Stimulated activated CD4-positive, alpha-beta T cell treated with anti-CD3 and anti-CD28 coated beads, Interleukin-2, amount 100 ng/mL, for 48 hours (primary cell): ENCODE measurements at regions not wholly inside any gene's neighbourhood (a gene's known extent, or its start where the extent isn't known, plus 50 kb on each side); places are given as distances from the start of the nearest gene placed in this dataset.
A peak's percentile ranks its signal among the peaks of the same experiment; 100 is the strongest.

Source experiments
- DNase-seq, 2 donors: peaks; one replicate each; pipeline ENCODE4 v3.0.0-alpha.2; 2020

DNA sequence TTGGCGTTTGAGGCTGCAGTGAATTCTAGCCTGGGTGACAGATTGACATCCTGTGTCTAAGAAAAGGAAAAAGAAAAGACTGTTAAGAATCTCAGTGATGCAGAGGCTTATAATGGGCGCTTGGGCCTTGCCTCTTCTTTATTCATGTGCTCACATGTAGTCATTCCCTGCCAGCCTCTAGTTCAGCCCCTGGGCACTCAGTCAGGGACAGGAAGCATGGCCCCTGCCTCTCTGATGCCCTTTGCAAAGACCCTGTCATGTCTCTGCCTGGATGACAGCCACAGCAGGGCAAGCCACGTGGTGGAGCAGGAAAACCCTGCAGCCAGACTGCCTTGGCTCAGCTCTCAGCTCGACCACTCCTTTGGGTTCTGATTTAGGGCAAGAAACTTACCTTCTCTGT, 368.9 kb downstream of the RPS24 start:
- no peak for DNase-seq

GRCh38 chr10:78403781-78404180, 370.1 kb downstream of the RPS24 start:
- no peak for DNase-seq

- no peak for DNase-seq
These were observed 370.6 kb downstream of the RPS24 start for GRCh38 chr10:78404296-78404695.

GRCh38 chr10:78405231-78405630, 371.6 kb downstream of the RPS24 start:
- DNase-seq: no peak

GRCh38 chr10:78405736-78406135, 372.1 kb downstream of the RPS24 start:
- no peak for DNase-seq

GRCh38 chr10:78406648-78407008, 373.0 kb downstream of the RPS24 start:
- no peak for DNase-seq

DNA sequence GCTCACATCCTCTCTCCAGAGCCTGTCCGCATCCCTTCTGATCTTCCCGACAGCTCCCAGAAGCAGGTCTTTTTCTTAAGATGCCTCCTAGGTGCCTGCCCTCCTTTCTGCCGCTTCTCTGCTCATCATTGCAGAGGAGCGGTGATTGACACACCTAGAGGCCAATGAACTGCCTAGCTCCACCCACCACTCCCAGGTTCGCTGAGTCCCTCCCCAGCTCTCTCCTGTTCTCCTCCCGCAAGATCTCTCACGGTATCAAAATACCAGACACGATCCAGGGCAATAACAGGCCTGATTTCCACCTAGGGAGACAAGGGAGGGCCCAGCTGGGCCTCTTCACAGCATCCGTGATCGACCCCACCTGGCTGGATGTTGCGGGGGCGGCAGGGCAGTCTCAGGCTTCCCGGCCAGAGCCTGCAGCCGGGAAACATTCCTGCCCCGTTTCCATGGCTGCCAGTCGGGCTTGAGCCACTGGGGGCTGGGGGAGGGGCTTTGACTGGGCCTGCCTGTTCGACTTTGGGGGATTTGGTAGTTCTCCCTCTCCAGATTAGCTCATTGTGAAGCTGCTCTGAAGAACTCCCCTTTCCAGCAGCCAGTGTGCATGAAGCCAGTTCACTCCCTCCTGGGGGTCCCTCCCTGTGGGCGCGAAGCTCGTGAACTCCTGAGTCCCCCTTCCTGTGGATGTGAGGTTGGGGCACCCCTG, 373.5 kb downstream of the RPS24 start:
- DNase-seq: peak; percentile 55 to 64

DNA sequence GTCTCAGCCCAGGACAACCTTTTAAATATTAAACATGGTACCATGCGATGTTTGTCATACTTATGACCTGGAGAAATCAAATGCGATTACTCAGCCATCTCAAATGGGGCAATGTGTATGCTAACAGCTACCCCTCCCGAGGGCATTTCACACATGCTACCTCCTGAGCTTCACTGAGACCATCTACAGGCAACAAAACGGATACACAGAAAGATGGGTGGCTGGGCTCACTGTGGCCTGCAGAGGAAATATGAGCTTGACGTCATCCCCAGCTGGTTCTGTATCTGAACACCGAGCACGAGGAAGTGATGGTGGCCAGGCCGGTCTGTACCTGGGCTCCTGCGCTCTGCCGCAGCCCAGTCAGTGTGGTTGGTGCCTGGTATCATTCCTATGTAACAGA, 374.3 kb downstream of the RPS24 start:
- DNase-seq: no peak

DNA sequence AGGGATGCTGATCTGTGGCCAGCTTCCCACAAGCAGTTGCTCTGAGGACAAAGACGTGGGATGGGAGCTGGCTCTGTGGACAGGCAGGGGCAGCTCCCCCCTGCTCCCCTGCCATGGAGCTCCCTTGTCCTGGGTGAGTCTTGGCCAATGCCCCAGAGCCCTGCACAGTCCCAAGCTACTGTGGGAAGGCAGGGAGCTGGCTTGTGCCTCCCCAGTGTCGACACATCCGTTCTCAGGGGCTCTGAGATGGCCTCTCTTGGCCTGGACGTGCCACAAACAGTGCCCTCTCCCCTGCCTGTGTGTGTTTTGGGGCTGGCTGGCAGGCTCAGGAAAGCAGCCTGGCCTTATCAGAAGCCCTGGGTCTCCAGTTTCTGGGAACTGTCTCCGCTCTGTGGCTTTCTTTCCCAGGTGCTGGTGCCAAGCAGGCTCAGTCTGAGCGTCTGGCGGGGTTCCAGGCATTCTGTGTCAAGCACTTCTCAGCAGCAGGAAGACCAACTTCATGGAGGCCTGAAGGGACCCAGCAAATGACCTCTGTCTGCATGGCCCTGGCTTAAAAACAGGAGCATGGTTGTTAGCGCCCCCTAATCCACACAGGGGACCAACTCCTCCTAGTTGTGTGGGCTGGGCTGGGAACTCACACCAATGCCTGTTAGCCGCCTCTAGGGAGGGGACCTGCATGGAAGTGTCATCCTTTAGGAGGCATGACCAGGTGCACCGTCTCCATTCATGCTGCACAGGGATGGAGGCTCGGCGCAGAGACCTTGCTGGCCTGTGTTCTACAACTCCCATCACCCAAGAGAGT, 375.2 kb downstream of the RPS24 start:
- no peak for DNase-seq

DNA sequence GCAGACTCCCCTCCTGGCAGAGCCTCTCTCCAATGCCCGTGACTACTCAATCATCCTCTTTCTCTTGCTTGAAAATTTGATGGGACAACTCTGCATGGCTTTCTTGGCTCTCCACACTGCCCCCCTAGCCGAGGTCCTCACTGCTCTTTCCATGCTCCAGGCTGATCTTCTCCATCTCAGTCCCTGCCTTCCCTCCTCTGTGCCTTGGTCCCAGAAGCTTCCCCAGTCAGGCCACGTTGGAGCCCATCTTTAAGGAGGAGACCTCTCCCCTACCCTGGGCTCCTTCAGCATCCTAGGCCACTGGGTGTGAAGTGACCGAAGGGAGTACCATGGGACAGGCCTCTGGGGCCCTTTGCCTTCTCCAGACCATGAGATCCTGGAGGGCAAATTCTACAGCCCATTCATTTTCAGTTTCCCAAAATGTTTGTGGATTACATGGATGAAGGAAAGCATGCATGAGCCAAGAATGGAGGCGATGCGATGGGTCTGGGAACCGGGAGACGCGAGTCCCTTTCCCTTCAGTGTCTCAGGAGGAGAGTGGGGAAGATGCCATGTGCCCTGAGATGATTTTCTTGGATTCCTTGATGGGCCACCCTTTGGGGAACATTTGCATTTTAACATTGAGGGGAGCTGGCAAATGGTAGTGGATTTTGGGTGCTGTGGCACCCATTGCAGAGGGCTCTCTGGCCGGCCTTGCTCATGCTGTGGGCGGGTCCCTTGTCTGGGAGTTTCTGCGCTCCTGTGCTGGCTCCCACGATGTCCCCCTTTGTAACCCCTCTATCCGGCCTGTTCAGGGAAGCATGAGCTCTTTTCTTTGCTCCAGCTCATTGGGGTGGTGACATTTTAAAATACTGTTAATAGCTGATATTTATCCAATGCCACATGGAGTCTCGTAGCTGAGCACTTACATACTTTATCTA, 376.6 kb downstream of the RPS24 start:
- DNase-seq: no peak

DNA sequence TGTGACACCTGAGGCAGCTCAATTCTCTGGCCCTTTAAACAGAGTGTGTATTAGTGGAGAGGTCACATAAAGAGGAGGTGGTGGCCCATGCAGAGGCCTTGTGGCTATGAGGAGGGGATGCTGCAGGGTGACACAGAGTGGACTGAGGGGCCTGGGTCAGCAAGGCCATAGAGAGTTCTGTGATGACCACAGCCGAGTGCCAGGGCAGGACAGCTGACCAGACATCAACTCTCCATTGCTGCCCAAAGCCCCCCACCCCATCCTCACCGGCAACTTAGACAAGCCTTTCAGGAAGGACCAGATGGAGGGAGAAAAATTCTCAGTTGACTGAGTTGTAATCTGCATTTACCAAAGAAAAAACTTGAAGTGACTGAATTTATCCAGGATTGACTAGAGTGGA, 378.1 kb downstream of the RPS24 start:
- DNase-seq: no peak

DNA sequence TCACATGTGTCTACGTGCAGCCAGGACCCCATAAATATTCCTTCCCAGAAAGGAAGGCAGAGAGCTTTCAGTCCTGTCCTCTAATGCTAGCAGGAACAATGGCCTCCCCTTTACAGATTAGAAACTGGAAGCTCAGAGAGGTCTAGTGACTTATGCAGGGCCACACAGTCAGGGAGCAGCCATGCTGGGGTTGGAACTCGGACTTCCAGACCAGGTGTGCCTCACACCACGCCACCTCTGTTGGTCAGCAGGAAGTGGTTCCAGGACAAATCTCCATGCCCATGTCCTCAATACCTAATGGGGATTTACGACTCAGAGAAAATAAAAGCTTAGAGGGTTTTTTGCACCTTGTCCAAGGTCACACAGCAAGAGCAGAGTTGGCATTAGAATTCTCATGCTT, 378.9 kb downstream of the RPS24 start:
- no peak for DNase-seq

DNA sequence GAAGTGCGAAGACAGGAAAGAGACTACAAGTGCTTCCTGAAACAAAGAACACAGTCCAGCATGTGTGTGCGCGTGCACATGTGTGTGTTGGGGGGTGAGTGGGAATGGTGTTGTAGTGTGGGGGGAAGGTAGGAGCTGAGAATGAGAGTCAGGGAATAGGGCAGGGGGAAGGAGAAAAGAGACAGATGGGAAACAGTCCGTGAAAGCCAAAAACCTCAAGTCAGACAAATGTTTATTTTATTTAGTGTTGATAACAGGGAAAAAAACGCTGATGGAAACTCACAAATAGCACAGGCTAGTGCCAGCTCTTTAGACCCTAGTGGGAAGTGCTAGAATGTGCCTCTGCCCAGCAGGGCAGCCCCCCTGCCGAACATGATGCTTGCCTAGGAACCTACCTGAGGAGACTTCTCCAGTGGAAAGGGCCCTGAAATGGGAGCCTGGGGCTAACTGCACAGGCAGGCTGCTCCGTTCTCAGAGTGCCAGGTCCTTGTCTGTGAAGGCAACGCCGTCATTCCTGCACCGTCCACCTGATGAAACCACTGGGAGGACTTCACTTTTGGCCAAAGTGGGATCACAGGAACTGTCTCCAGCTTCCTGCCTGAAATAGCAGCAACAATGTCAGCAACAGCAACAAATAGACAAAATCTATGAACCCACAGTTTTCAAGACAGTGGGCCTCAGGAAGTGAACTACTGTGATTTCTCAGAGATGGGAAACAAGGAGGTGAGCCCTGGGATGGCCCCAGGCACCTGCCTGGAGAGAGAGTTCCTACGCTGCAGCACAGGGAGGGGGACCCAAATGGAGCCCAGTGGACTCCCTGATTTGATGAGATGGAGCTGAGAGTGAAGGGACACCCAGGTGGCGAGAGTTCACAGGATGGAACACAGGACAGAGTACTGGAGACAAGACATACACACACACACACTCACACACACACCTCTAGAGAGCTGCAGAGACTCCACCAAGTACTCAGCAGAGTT, 379.7 kb downstream of the RPS24 start:
- DNase-seq: no peak

GRCh38 chr10:78414380-78414779, 380.7 kb downstream of the RPS24 start:
- DNase-seq: no peak

GRCh38 chr10:78415111-78415510, 381.4 kb downstream of the RPS24 start:
- no peak for DNase-seq

GRCh38 chr10:78416031-78417011, 382.7 kb downstream of the RPS24 start:
- DNase-seq: no peak

- DNase-seq: no peak
These were observed 384.0 kb downstream of the RPS24 start for GRCh38 chr10:78417425-78418370.

DNA sequence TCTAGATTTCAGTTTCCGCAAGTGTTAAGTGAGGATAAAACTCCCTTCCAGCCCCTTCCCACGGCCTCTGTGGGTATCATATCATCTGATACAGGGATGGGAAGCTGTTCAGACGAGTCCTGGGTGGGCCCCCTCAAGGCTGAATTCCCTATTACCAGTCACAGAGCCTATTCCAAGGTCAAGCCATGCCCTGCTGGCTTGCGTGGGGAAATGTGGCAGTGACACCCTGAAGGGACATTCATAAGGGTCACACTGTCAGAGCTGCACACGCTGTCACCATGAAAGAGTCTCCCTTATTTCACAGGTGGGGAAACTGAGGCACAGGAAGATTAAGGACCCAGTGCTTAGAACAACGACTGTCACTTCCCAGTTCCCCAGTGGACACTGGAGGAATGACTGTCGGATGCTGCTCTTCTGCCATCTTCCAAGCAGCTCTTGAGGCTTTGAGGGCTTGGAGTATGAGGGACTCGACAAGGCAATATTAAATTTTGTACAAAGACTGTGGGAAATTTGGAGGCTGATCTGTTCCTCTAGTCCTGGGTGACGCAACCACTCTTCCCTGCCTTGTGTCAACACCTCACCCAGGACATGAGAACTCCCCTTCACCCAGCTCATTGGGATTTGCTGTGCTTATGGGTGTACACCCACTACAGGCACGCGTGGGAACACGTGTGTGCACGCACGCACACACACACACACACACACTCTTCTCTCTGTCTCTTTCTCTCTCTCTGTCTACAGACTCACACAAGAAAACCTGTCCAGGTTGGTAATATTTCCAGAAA, 386.0 kb downstream of the RPS24 start:
- DNase-seq: no peak
